ENCODE measurements at regions not wholly inside any gene's neighbourhood (a gene's known extent, or its start where the extent isn't known, plus 50 kb on each side); places are given as distances from the start of the nearest gene placed in this dataset.

- no peak overlapping the region for H2AFZ ChIP-seq (ENCODE audit: low read depth, low read length)
Measured at GRCh38 chr11:92458486-92458885, 233.9 kb downstream of the FAT3 start.

GRCh38 chr11:92460213-92460612 is 235.6 kb downstream of the FAT3 start:
- H3K27ac ChIP-seq (ENCODE audit: low read length): no peak overlapping the region
- H3K36me3 ChIP-seq (ENCODE audit: insufficient read depth, low read length): no peaks in the 10 kb centered on the region
- H3K9ac ChIP-seq (ENCODE audit: low read depth, low read length): no peak overlapping the region
- TF ChIP-seq EZH2 (IDR thresholded peaks at IDR 0.05; ENCODE audit: borderline replicate concordance, low read depth, low read length, severe bottlenecking): no peak
- TF ChIP-seq, protein P1, sequence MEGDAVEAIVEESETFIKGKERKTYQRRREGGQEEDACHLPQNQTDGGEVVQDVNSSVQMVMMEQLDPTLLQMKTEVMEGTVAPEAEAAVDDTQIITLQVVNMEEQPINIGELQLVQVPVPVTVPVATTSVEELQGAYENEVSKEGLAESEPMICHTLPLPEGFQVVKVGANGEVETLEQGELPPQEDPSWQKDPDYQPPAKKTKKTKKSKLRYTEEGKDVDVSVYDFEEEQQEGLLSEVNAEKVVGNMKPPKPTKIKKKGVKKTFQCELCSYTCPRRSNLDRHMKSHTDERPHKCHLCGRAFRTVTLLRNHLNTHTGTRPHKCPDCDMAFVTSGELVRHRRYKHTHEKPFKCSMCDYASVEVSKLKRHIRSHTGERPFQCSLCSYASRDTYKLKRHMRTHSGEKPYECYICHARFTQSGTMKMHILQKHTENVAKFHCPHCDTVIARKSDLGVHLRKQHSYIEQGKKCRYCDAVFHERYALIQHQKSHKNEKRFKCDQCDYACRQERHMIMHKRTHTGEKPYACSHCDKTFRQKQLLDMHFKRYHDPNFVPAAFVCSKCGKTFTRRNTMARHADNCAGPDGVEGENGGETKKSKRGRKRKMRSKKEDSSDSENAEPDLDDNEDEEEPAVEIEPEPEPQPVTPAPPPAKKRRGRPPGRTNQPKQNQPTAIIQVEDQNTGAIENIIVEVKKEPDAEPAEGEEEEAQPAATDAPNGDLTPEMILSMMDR (IDR thresholded peaks at IDR 0.05; ENCODE audit: borderline replicate concordance, extremely low read depth, low read length, poor library complexity, severe bottlenecking): no peak
- ATAC-seq (ENCODE audit: insufficient read depth, low read depth): no peak
- H3K79me2 ChIP-seq (ENCODE audit: insufficient read depth, low read length): no peaks in the 10 kb centered on the region
- DNase-seq: no peak
- H3K4me1 ChIP-seq (ENCODE audit: insufficient read depth, low read length): peaks cover 26% of the 10 kb centered on the region
- H3K9me3 ChIP-seq (ENCODE audit: insufficient read depth, low read length, severe bottlenecking): no peaks in the 10 kb centered on the region
- H3K27me3 ChIP-seq (ENCODE audit: insufficient read depth, low read length, poor library complexity): no peaks in the 10 kb centered on the region
- H3K4me2 ChIP-seq (ENCODE audit: insufficient read depth, low read length): no peak overlapping the region
- H4K20me1 ChIP-seq (ENCODE audit: insufficient read depth, low read length): no peaks in the 10 kb centered on the region
- no peak overlapping the region for H3K4me3 ChIP-seq (ENCODE audit: low read depth in 1 of 2, low read length in 2 of 2)
- H2AFZ ChIP-seq (ENCODE audit: low read depth, low read length): no peak overlapping the region

More at GRCh38 chr11:92458486-92458885, 233.9 kb downstream of the FAT3 start:
- H3K36me3 ChIP-seq (ENCODE audit: insufficient read depth, low read length): no peaks in the 10 kb centered on the region
- H3K4me1 ChIP-seq (ENCODE audit: insufficient read depth, low read length): peaks cover 14% of the 10 kb centered on the region
- no peak overlapping the region for H3K4me3 ChIP-seq (ENCODE audit: low read depth in 1 of 2, low read length in 2 of 2)
- H3K27ac ChIP-seq (ENCODE audit: low read length): no peak overlapping the region
- no peaks in the 10 kb centered on the region for H3K27me3 ChIP-seq (ENCODE audit: insufficient read depth, low read length, poor library complexity)
- no peaks in the 10 kb centered on the region for H3K79me2 ChIP-seq (ENCODE audit: insufficient read depth, low read length)
- no peaks in the 10 kb centered on the region for H4K20me1 ChIP-seq (ENCODE audit: insufficient read depth, low read length)
- DNase-seq (no peak), ATAC-seq (ENCODE audit: insufficient read depth, low read depth) (no peak)
- H3K4me2 ChIP-seq (ENCODE audit: insufficient read depth, low read length): no peak overlapping the region
- H3K9me3 ChIP-seq (ENCODE audit: insufficient read depth, low read length, severe bottlenecking): no peaks in the 10 kb centered on the region
- TF ChIP-seq EZH2 (IDR thresholded peaks at IDR 0.05; ENCODE audit: borderline replicate concordance, low read depth, low read length, severe bottlenecking): no peak
- TF ChIP-seq, protein P1 (IDR thresholded peaks at IDR 0.05; ENCODE audit: borderline replicate concordance, extremely low read depth, low read length, poor library complexity, severe bottlenecking): no peak
- no peak overlapping the region for H3K9ac ChIP-seq (ENCODE audit: low read depth, low read length)

DNA sequence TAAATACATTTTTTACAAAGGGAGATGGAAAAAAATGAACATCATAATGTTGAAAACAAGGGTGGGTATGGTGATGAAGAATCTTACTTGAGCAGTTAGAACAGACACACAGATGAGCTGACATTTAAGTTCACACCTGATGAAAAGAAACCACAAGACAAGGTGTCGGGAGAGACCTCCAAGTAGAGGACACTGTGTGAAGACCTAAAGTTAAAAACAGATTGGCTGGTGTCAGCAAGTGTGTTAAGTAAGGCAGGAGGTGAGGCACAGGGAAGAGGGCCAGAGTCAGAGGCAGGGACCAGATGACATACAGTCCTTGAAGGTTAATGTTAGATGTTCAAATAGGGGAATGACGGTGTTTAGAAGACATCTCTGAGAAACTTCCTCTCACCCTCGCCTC is 236.8 kb downstream of the FAT3 start:
- H2AFZ ChIP-seq (ENCODE audit: low read depth, low read length): peak overlapping the region; percentile 12; the same call in 1 of the 2 replicates
- no peaks in the 10 kb centered on the region for H3K27me3 ChIP-seq (ENCODE audit: insufficient read depth, low read length, poor library complexity)
- H3K9me3 ChIP-seq (ENCODE audit: insufficient read depth, low read length, severe bottlenecking): no peaks in the 10 kb centered on the region
- H3K9ac ChIP-seq (ENCODE audit: low read depth, low read length): no peak overlapping the region
- H3K4me3 ChIP-seq (ENCODE audit: low read depth in 1 of 2, low read length in 2 of 2): no peak overlapping the region
- H3K4me1 ChIP-seq (ENCODE audit: insufficient read depth, low read length): peaks cover 34% of the 10 kb centered on the region
- H3K79me2 ChIP-seq (ENCODE audit: insufficient read depth, low read length): no peaks in the 10 kb centered on the region
- DNase-seq (peak; percentile 13), ATAC-seq (ENCODE audit: insufficient read depth, low read depth) (peak; percentile 71)
- H3K4me2 ChIP-seq (ENCODE audit: insufficient read depth, low read length): no peak overlapping the region
- no peak for TF ChIP-seq EZH2 (IDR thresholded peaks at IDR 0.05; ENCODE audit: borderline replicate concordance, low read depth, low read length, severe bottlenecking)
- TF ChIP-seq, protein P1 (IDR thresholded peaks at IDR 0.05; ENCODE audit: borderline replicate concordance, extremely low read depth, low read length, poor library complexity, severe bottlenecking): no peak
- no peaks in the 10 kb centered on the region for H3K36me3 ChIP-seq (ENCODE audit: insufficient read depth, low read length)
- H3K27ac ChIP-seq (ENCODE audit: low read length): peak overlapping the region; percentile 32; the same call in 1 of the 2 replicates
- H4K20me1 ChIP-seq (ENCODE audit: insufficient read depth, low read length): no peaks in the 10 kb centered on the region

DNA sequence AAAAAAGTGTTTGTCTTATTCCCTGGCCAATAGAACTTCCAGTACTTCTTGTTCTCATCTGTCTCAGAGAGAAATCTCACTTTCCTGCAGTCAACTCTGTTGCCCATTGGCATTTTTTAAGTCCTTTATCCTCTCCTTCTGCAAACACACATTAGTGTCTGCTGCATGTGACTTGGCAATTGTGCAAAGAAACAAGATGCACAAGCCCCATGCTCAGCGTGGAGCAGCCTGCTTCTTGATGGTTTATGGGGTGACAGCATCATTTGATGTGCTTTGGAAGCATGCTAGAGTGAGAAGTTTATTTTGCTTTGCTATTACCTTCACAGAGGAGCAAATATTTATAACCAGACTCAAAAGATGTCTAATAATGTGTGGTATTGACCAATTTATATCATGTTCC is 238.2 kb downstream of the FAT3 start:
- Histone ChIP-seq H3K4me3 (ENCODE audit: low read depth in 1 of 2, low read length in 2 of 2) (no peak overlapping the region), H3K36me3 (ENCODE audit: insufficient read depth, low read length) (no peaks in the 10 kb centered on the region), H3K79me2 (ENCODE audit: insufficient read depth, low read length) (no peaks in the 10 kb centered on the region), H2AFZ (ENCODE audit: low read depth, low read length) (no peak overlapping the region), H3K27me3 (ENCODE audit: insufficient read depth, low read length, poor library complexity) (no peaks in the 10 kb centered on the region), H3K4me1 (ENCODE audit: insufficient read depth, low read length) (peaks cover 34% of the 10 kb centered on the region), H3K9me3 (ENCODE audit: insufficient read depth, low read length, severe bottlenecking) (no peaks in the 10 kb centered on the region), H3K27ac (ENCODE audit: low read length) (no peak overlapping the region), H3K4me2 (ENCODE audit: insufficient read depth, low read length) (no peak overlapping the region), H3K9ac (ENCODE audit: low read depth, low read length) (no peak overlapping the region), H4K20me1 (ENCODE audit: insufficient read depth, low read length) (no peaks in the 10 kb centered on the region)
- ATAC-seq (ENCODE audit: insufficient read depth, low read depth): no peak
- TF ChIP-seq, protein P1 (IDR thresholded peaks at IDR 0.05; ENCODE audit: borderline replicate concordance, extremely low read depth, low read length, poor library complexity, severe bottlenecking): no peak
- no peak for TF ChIP-seq EZH2 (IDR thresholded peaks at IDR 0.05; ENCODE audit: borderline replicate concordance, low read depth, low read length, severe bottlenecking)
- no peak for DNase-seq
